ENCODE measurements at regions not wholly inside any gene's neighbourhood (a gene's known extent, or its start where the extent isn't known, plus 50 kb on each side); places are given as distances from the start of the nearest gene placed in this dataset.

GRCh38 chr13:76214001-76214400 lies 577.9 kb downstream of the LMO7 start:
- TF ChIP-seq, protein P1, sequence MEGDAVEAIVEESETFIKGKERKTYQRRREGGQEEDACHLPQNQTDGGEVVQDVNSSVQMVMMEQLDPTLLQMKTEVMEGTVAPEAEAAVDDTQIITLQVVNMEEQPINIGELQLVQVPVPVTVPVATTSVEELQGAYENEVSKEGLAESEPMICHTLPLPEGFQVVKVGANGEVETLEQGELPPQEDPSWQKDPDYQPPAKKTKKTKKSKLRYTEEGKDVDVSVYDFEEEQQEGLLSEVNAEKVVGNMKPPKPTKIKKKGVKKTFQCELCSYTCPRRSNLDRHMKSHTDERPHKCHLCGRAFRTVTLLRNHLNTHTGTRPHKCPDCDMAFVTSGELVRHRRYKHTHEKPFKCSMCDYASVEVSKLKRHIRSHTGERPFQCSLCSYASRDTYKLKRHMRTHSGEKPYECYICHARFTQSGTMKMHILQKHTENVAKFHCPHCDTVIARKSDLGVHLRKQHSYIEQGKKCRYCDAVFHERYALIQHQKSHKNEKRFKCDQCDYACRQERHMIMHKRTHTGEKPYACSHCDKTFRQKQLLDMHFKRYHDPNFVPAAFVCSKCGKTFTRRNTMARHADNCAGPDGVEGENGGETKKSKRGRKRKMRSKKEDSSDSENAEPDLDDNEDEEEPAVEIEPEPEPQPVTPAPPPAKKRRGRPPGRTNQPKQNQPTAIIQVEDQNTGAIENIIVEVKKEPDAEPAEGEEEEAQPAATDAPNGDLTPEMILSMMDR (IDR thresholded peaks at IDR 0.05): no peak
- TF ChIP-seq POLR2A (IDR thresholded peaks at IDR 0.05): no peak
